B cell (primary cell): ENCODE measurements at regions not wholly inside any gene's neighbourhood (a gene's known extent, or its start where the extent isn't known, plus 50 kb on each side); places are given as distances from the start of the nearest gene placed in this dataset.

Source experiments
- ATAC-seq: fragments of 200-7000 bp; cut with Tn5 transposase; one replicate; pipeline ENCODE4 v1.10.0; 2021; ENCODE audit warnings: low read depth, mild to moderate bottlenecking, moderate number of reproducible peaks, moderate library complexity
- CTCF ChIA-PET: fragments of 350-600 bp; sonication (Branson Sonifier 250); formaldehyde crosslinking; loops from one replicate; lab custom pipeline; 2021; ENCODE audit warnings: antibody characterized with exemption, inconsistent platforms; lab: Charles Lee
- POLR2A ChIA-PET: fragments of 350-600 bp; sonication (Branson Sonifier 250); formaldehyde crosslinking; loops from one replicate; lab custom pipeline; 2021; ENCODE audit warnings: antibody characterized with exemption; lab: Charles Lee
- DNase-seq: peaks from one replicate; pipeline ENCODE4 v3.0.0; 2013
- H2AFZ ChIP-seq: 2 replicates; pipeline ENCODE4 v1.6.1; 2012; ENCODE audit warnings: mild to moderate bottlenecking, low read depth, low read length; ENCODE audit not compliant: insufficient read depth, poor library complexity, severe bottlenecking
- H3K27ac ChIP-seq, 2 donors: 1 replicate in 1 of 2; 2 replicates in 1 of 2; pipeline ENCODE4 v1.5.1; 2012 to 2013; ENCODE audit warnings: low read length in 2 of 2, mild to moderate bottlenecking in 2 of 2, moderate library complexity in 1 of 2
- H3K27me3 ChIP-seq, 4 experiments: fragments of 200-600 bp in 1 of 4; sonication (generic) in 1 of 4; replicated peaks in 1 of 4; 1 replicate in 2 of 4; 2 replicates in 2 of 4; pipeline versions ENCODE4 v1.6.1 to v1.7.0; 2013 to 2016; ENCODE audit warnings: low read length in 3 of 4, mild to moderate bottlenecking in 2 of 4, mixed read lengths in 1 of 4, moderate library complexity in 1 of 4; ENCODE audit not compliant: insufficient read depth in 4 of 4, control insufficient read depth in 3 of 4; ENCODE audit errors: control extremely low read depth in 1 of 4
- H3K36me3 ChIP-seq, 2 experiments: replicated peaks in 1 of 2; 1 replicate in 1 of 2; 2 replicates in 1 of 2; pipeline versions ENCODE4 v1.6.1 to v1.7.1; 2013; ENCODE audit warnings: low read length in 1 of 2; ENCODE audit not compliant: insufficient read depth in 2 of 2, control insufficient read depth in 1 of 2; ENCODE audit errors: control extremely low read depth in 1 of 2, extremely low read depth in 1 of 2
- H3K4me1 ChIP-seq, 2 donors: fragments of 200-600 bp in 1 of 2; sonication (generic) in 1 of 2; 1 replicate in 1 of 2; 2 replicates in 1 of 2; pipeline versions ENCODE4 v1.5.1 to v1.6.1; 2013 to 2017; ENCODE audit warnings: low read length in 2 of 2; ENCODE audit not compliant: control insufficient read depth in 2 of 2, insufficient read depth in 2 of 2
- H3K4me2 ChIP-seq: replicated peaks from 2 replicates; pipeline ENCODE3; 2012; ENCODE audit warnings: mild to moderate bottlenecking, low read depth, low read length; ENCODE audit not compliant: poor library complexity, severe bottlenecking
- H3K4me3 ChIP-seq, 5 experiments: fragments of 200-600 bp in 1 of 5; sonication (generic) in 1 of 5; 1 replicate in 3 of 5; 2 replicates in 2 of 5; pipeline versions ENCODE4 v1.5.1 to v1.7.0; 2011 to 2016; ENCODE audit warnings: low read length in 4 of 5, mild to moderate bottlenecking in 4 of 5, low read depth in 2 of 5, control low read depth in 1 of 5, moderate library complexity in 1 of 5; ENCODE audit not compliant: insufficient read depth in 1 of 5; ENCODE audit errors: control extremely low read depth in 1 of 5, extremely low read depth in 1 of 5
- H3K79me2 ChIP-seq: fragments of 200-600 bp; sonication (generic); one replicate; pipeline ENCODE4 v1.6.0; 2016; ENCODE audit warnings: low read length; ENCODE audit not compliant: control insufficient read depth, insufficient read depth
- H3K9ac ChIP-seq: fragments of 200-600 bp; sonication (generic); 2 replicates; pipeline ENCODE4 v1.6.1; 2017; ENCODE audit warnings: mild to moderate bottlenecking, low read length, moderate library complexity
- H3K9me3 ChIP-seq, 3 donors: one replicate each; pipeline versions ENCODE4 v1.6.1 to v1.7.1; 2013; ENCODE audit warnings: low read length in 2 of 3; ENCODE audit not compliant: control insufficient read depth in 2 of 3, insufficient read depth in 1 of 3; ENCODE audit errors: control extremely low read depth in 1 of 3
- H4K20me1 ChIP-seq: 2 replicates; pipeline ENCODE4 v1.6.0; 2012; ENCODE audit warnings: mild to moderate bottlenecking, low read length; ENCODE audit not compliant: insufficient read depth, control insufficient read depth, poor library complexity, severe bottlenecking
- H3K27ac Mint-ChIP-seq: one replicate; pipeline ENCODE4 v1.8.0; 2021; ENCODE audit warnings: mixed read lengths
- H3K27me3 Mint-ChIP-seq: one replicate; pipeline ENCODE4 v1.8.0; 2021; ENCODE audit warnings: mixed read lengths
- H3K4me1 Mint-ChIP-seq: one replicate; pipeline ENCODE4 v1.8.0; 2021; ENCODE audit warnings: mixed read lengths
- H3K4me3 Mint-ChIP-seq: one replicate; pipeline ENCODE4 v1.8.0; 2021; ENCODE audit warnings: mixed read lengths
- H3K9me3 Mint-ChIP-seq: one replicate; pipeline ENCODE4 v1.8.0; 2022; ENCODE audit warnings: mixed read lengths; ENCODE audit not compliant: insufficient read depth
- EZH2 ChIP-seq: IDR thresholded peaks from 2 replicates; pipeline ENCODE4 v1.6.1; 2012; ENCODE audit warnings: borderline replicate concordance, low read depth, mild to moderate bottlenecking, moderate library complexity, low read length; ENCODE audit not compliant: insufficient read depth, poor library complexity, severe bottlenecking
- WGBS: methylation state at CpG from one replicate; pipeline ENCODE4 v1.1.5; 2013; ENCODE audit warnings: missing lambda C conversion rate; ENCODE audit not compliant: insufficient coverage; 5-methylcytosine and 5-hydroxymethylcytosine counted together
- intact Hi-C: fragments of 100-400 bp; cut with micrococcal nuclease; formaldehyde crosslinking; loops from one replicate; pipeline ENCODE4 v1.10.0; 2022
- TF ChIP-seq, protein P1 (sequence below): fragments of 200-600 bp; IDR thresholded peaks from one replicate; pipeline ENCODE4 v1.8.0; 2022; ENCODE audit warnings: antibody characterized with exemption, mild to moderate bottlenecking

DNA sequence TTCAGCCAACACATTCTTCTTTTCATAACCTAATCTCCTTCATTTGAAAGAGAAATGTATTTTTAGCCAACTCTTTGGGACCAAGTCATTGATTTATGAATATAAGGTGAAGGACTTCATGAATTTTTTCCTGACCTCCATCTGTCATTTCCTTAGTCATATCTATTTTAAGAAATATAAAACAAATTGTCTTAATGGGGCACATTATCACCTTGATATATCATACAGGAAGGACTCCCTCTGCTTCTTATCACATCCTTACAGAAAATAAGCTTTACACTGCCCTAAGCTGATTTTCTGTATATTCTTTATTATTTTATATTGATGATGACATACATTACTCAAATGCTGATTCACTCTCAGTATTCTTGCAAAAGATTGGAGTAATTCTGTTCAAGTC is 1076.2 kb downstream of the TDRD15 start:
- CTCF ChIA-PET = no interaction called here
- DNase-seq = no peak
- H3K27ac ChIP-seq = no peak overlapping the region
- no peak overlapping the region for H3K4me3 ChIP-seq
- no peaks in the 10 kb centered on the region for H3K79me2 ChIP-seq
- H3K4me1 ChIP-seq = no peaks in the 10 kb centered on the region
- intact Hi-C loops = no loop called here
- Mint-ChIP-seq H3K9me3 (no peaks in the 10 kb centered on the region), H3K27ac (no peak overlapping the region), H3K27me3 (no peaks in the 10 kb centered on the region), H3K4me3 (no peak overlapping the region), H3K4me1 (no peaks in the 10 kb centered on the region)
- H3K9ac ChIP-seq = no peak overlapping the region
- ATAC-seq = no peak
- H3K9me3 ChIP-seq = no peaks in the 10 kb centered on the region
- H2AFZ ChIP-seq = no peak overlapping the region
- H3K4me2 ChIP-seq = no peak overlapping the region
- no peaks in the 10 kb centered on the region for H3K36me3 ChIP-seq
- TF ChIP-seq, protein P1, sequence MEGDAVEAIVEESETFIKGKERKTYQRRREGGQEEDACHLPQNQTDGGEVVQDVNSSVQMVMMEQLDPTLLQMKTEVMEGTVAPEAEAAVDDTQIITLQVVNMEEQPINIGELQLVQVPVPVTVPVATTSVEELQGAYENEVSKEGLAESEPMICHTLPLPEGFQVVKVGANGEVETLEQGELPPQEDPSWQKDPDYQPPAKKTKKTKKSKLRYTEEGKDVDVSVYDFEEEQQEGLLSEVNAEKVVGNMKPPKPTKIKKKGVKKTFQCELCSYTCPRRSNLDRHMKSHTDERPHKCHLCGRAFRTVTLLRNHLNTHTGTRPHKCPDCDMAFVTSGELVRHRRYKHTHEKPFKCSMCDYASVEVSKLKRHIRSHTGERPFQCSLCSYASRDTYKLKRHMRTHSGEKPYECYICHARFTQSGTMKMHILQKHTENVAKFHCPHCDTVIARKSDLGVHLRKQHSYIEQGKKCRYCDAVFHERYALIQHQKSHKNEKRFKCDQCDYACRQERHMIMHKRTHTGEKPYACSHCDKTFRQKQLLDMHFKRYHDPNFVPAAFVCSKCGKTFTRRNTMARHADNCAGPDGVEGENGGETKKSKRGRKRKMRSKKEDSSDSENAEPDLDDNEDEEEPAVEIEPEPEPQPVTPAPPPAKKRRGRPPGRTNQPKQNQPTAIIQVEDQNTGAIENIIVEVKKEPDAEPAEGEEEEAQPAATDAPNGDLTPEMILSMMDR = no peak
- TF ChIP-seq EZH2 = no peak
- H3K27me3 ChIP-seq = no peaks in the 10 kb centered on the region
- POLR2A ChIA-PET = no interaction called here
- no peaks in the 10 kb centered on the region for H4K20me1 ChIP-seq

DNA sequence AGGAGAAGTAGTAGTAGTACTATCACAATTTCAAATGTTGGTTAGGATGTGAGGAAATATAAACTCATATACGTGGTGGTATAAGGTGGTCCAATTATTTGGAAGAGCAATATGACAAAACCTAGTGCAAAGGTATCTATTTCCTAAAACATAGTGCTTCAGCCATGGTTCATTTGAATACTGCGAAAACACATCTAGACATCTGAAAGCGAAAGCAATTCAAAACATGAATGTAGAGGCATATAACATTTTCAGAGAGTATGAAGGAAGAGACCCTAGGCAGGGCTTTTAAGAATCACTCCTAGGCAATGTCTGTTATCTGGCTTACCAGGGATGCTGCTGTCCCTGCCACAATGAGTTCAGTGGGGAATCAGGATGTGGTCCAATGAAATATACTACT is 1085.8 kb downstream of the TDRD15 start:
- Histone ChIP-seq H2AFZ (no peak overlapping the region), H3K4me1 (no peaks in the 10 kb centered on the region), H3K36me3 (no peaks in the 10 kb centered on the region), H3K4me3 (no peak overlapping the region), H3K27ac (no peak overlapping the region), H3K79me2 (no peaks in the 10 kb centered on the region), H4K20me1 (no peaks in the 10 kb centered on the region), H3K9ac (no peak overlapping the region), H3K27me3 (no peaks in the 10 kb centered on the region), H3K9me3 (no peaks in the 10 kb centered on the region), H3K4me2 (no peak overlapping the region)
- H3K27me3 Mint-ChIP-seq = no peaks in the 10 kb centered on the region
- CTCF ChIA-PET = no interaction called here
- intact Hi-C loops = no loop called here
- H3K27ac Mint-ChIP-seq = no peak overlapping the region
- POLR2A ChIA-PET = no interaction called here
- TF ChIP-seq EZH2 = no peak
- no peaks in the 10 kb centered on the region for H3K4me1 Mint-ChIP-seq
- 100% methylated on average over 1 of the region's 3 CpGs for WGBS
- ATAC-seq (no peak), DNase-seq (no peak)
- no peak overlapping the region for H3K4me3 Mint-ChIP-seq
- H3K9me3 Mint-ChIP-seq = peaks cover 7% of the 10 kb centered on the region
